ENCODE measurements at regions not wholly inside any gene's neighbourhood (a gene's known extent, or its start where the extent isn't known, plus 50 kb on each side); places are given as distances from the start of the nearest gene placed in this dataset.

DNA sequence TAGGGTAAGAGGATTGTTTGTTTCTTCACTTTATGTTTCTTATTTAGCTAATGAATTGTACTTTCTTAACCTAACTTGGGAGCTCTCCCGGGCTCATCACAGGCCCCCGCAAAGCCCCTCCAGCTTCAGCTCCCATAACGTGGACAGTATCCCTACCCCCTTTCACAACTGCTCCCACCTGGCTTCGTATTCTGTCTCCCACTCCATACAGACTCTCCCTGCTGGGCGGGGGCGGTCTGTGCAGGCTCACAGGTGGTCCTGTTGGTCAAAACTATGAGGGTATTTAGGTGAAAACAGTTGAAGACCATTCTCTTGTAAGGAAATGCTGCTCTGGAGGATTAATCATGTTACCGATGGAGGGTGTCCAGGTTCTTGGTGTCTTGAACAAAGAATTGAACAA, 805.3 kb downstream of the SEMA5A start:
- Histone ChIP-seq H3K36me3 (ENCODE audit: insufficient read depth, low read length) (no peaks in the 10 kb centered on the region), H4K20me1 (ENCODE audit: insufficient read depth, low read length) (no peaks in the 10 kb centered on the region), H3K4me1 (ENCODE audit: insufficient read depth, low read length, poor library complexity, severe bottlenecking) (no peaks in the 10 kb centered on the region), H2AFZ (ENCODE audit: low read length) (no peak overlapping the region), H3K79me2 (ENCODE audit: insufficient read depth, low read depth, low read length) (no peaks in the 10 kb centered on the region), H3K27ac (ENCODE audit: low read depth, low read length, poor library complexity, severe bottlenecking) (no peak overlapping the region), H3K4me2 (ENCODE audit: low read length) (no peak overlapping the region), H3K9me2 (ENCODE audit: insufficient read depth, low read length) (no peaks in the 10 kb centered on the region; the same call in 1 of the 2 replicates), H3K9me3 (ENCODE audit: low read length) (no peaks in the 10 kb centered on the region), H3K4me3 (ENCODE audit: low read depth, low read length, poor library complexity, severe bottlenecking) (no peak overlapping the region)
- intact Hi-C loops (cut with micrococcal nuclease; ENCODE audit: unreplicated experiment): no loop called here
- no peak for TF ChIP-seq EZH2phosphoT487 (IDR thresholded peaks at IDR 0.05; ENCODE audit: borderline replicate concordance, low read depth, low read length)
- no peak for TF ChIP-seq CTCF (conservative IDR thresholded peaks at IDR 0.05; ENCODE audit: low read length)
- POLR2A ChIA-PET: no interaction called here
- no peak for DNase-seq (ENCODE audit: low spot score)
- BruUV-seq (replicated peaks): no TSS peak
- CTCF ChIA-PET (ENCODE audit: unreplicated experiment): no interaction called here

DNA sequence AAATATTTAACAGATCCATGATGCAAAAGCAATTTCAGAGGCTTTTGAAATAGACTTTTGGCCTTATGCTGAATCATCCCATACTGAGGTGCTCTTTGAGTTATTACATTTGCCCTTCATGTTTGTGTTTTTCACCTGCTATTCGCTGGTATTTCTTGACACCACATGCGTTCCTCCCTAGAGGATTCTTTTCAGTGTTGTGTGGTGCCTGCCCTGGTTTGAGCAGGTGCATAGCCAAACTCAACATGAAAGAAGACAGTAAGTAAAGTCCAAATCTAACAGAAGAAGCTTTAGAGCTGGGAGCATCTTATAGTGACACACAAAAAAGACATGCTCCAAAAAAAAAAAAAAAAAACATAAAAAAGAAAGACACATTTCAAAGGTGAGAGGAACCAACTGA, 796.3 kb downstream of the SEMA5A start:
- no peak overlapping the region for H3K4me3 ChIP-seq (ENCODE audit: low read depth, low read length, poor library complexity, severe bottlenecking)
- DNase-seq (ENCODE audit: low spot score): no peak
- TF ChIP-seq EZH2phosphoT487 (IDR thresholded peaks at IDR 0.05; ENCODE audit: borderline replicate concordance, low read depth, low read length) (no peak), CTCF (conservative IDR thresholded peaks at IDR 0.05; ENCODE audit: low read length) (no peak)
- no peak overlapping the region for H3K27ac ChIP-seq (ENCODE audit: low read depth, low read length, poor library complexity, severe bottlenecking)
- POLR2A ChIA-PET: no interaction called here
- no peaks in the 10 kb centered on the region for H3K9me2 ChIP-seq (ENCODE audit: insufficient read depth, low read length)
- no peaks in the 10 kb centered on the region for H3K36me3 ChIP-seq (ENCODE audit: insufficient read depth, low read length)
- BruUV-seq (replicated peaks): no TSS peak
- H3K9me3 ChIP-seq (ENCODE audit: low read length): no peaks in the 10 kb centered on the region
- H4K20me1 ChIP-seq (ENCODE audit: insufficient read depth, low read length): no peaks in the 10 kb centered on the region
- H2AFZ ChIP-seq (ENCODE audit: low read length): no peak overlapping the region
- CTCF ChIA-PET (ENCODE audit: unreplicated experiment): no interaction called here
- H3K79me2 ChIP-seq (ENCODE audit: insufficient read depth, low read depth, low read length): no peaks in the 10 kb centered on the region
- intact Hi-C loops (cut with micrococcal nuclease; ENCODE audit: unreplicated experiment): no loop called here
- H3K4me2 ChIP-seq (ENCODE audit: low read length): no peak overlapping the region
- no peaks in the 10 kb centered on the region for H3K4me1 ChIP-seq (ENCODE audit: insufficient read depth, low read length, poor library complexity, severe bottlenecking)

- H3K27ac ChIP-seq (ENCODE audit: low read depth, low read length, poor library complexity, severe bottlenecking): no peak overlapping the region
- H3K4me2 ChIP-seq (ENCODE audit: low read length): no peak overlapping the region
- no peaks in the 10 kb centered on the region for H3K79me2 ChIP-seq (ENCODE audit: insufficient read depth, low read depth, low read length)
- H3K4me1 ChIP-seq (ENCODE audit: insufficient read depth, low read length, poor library complexity, severe bottlenecking): no peaks in the 10 kb centered on the region
- no peaks in the 10 kb centered on the region for H3K9me3 ChIP-seq (ENCODE audit: low read length)
- ChIA-PET POLR2A (no interaction called here), CTCF (ENCODE audit: unreplicated experiment) (no interaction called here)
- no peaks in the 10 kb centered on the region for H3K9me2 ChIP-seq (ENCODE audit: insufficient read depth, low read length)
- H2AFZ ChIP-seq (ENCODE audit: low read length): no peak overlapping the region
- no peak for DNase-seq (ENCODE audit: low spot score)
- no peak for TF ChIP-seq CTCF (conservative IDR thresholded peaks at IDR 0.05; ENCODE audit: low read length)
- no peak for TF ChIP-seq EZH2phosphoT487 (IDR thresholded peaks at IDR 0.05; ENCODE audit: borderline replicate concordance, low read depth, low read length)
- no TSS peak for BruUV-seq (replicated peaks)
- H4K20me1 ChIP-seq (ENCODE audit: insufficient read depth, low read length): no peaks in the 10 kb centered on the region
- no peak overlapping the region for H3K4me3 ChIP-seq (ENCODE audit: low read depth, low read length, poor library complexity, severe bottlenecking)
- intact Hi-C loops (cut with micrococcal nuclease; ENCODE audit: unreplicated experiment): no loop called here
- no peaks in the 10 kb centered on the region for H3K36me3 ChIP-seq (ENCODE audit: insufficient read depth, low read length)
Observed at GRCh38 chr5:8750100-8750499, 795.8 kb downstream of the SEMA5A start.
